ENCODE measurements at regions not wholly inside any gene's neighbourhood (a gene's known extent, or its start where the extent isn't known, plus 50 kb on each side); places are given as distances from the start of the nearest gene placed in this dataset.

GRCh38 chr14:37695866-37696265, 100.4 kb downstream of the TTC6 start:
- Histone ChIP-seq H3K4me1 (no peaks in the 10 kb centered on the region), H3K27ac (no peak overlapping the region), H3K27me3 (no peaks in the 10 kb centered on the region), H3K4me3 (no peak overlapping the region), H3K36me3 (no peaks in the 10 kb centered on the region), H3K9me3 (peaks cover 0 to 6% (median 2%) of the 10 kb centered on the region in 3 donors)
- intact Hi-C loops (cut with DNase I; ENCODE audit: low total_unique reads) = no loop called here
- TF ChIP-seq, protein P1, sequence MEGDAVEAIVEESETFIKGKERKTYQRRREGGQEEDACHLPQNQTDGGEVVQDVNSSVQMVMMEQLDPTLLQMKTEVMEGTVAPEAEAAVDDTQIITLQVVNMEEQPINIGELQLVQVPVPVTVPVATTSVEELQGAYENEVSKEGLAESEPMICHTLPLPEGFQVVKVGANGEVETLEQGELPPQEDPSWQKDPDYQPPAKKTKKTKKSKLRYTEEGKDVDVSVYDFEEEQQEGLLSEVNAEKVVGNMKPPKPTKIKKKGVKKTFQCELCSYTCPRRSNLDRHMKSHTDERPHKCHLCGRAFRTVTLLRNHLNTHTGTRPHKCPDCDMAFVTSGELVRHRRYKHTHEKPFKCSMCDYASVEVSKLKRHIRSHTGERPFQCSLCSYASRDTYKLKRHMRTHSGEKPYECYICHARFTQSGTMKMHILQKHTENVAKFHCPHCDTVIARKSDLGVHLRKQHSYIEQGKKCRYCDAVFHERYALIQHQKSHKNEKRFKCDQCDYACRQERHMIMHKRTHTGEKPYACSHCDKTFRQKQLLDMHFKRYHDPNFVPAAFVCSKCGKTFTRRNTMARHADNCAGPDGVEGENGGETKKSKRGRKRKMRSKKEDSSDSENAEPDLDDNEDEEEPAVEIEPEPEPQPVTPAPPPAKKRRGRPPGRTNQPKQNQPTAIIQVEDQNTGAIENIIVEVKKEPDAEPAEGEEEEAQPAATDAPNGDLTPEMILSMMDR (IDR thresholded peaks at IDR 0.05) = no peak
- DNase-seq = no peak

GRCh38 chr14:37697489-37698121, 102.2 kb downstream of the TTC6 start:
- Histone ChIP-seq H3K4me1 (no peaks in the 10 kb centered on the region), H3K27me3 (no peaks in the 10 kb centered on the region), H3K27ac (no peak overlapping the region), H3K36me3 (no peaks in the 10 kb centered on the region), H3K4me3 (no peak overlapping the region), H3K9me3 (peaks cover 0 to 6% (median 2%) of the 10 kb centered on the region in 3 donors)
- no peak for DNase-seq
- intact Hi-C loops (cut with DNase I; ENCODE audit: low total_unique reads) = no loop called here
- TF ChIP-seq, protein P1 (IDR thresholded peaks at IDR 0.05) = no peak

DNA sequence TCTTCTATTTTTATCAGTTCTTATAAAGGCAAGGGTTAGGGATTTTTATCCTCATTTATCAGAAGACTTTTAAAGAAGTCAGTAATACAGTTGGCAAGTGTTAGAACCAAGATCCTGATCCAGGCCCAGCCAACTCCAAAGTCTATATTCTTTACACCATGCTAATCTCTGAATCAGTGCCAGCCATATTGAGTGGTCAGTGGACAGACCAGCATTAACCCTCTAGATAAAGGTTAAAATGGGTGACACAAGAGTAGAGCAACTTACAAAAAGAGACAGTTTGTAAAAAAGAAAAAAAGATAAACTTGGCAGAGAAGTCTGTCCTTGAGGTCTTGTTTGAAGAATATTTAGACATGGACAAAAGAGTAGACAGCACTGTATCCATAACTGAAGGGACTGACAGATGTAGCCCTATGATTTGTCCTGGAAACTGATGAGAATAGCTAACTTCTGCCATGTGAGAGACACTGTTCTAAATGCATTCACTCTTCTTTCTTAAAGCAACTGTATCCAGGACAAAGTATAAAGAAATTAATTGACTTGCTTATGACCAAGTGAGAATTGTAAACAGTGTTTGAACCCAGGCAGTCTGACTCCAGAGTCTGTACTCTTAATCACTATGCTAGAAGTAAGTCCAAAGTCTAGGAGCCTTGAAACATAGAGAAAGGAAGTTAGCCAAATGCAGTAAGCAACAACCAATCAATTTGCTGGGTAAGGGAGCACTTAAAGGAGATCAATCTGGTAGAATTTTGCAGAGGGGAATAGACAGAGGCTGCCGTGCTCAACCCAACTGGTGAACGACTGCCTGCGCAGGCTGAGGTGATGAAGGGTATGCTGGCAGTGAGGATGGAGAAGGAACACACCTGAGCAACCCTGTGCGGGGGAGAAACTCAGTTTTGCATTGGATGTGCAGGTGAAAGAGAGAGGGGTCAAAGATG, 103.7 kb downstream of the TTC6 start:
- intact Hi-C loops (cut with DNase I; ENCODE audit: low total_unique reads) = no loop called here
- Histone ChIP-seq H3K36me3 (no peaks in the 10 kb centered on the region), H3K9me3 (no peaks in the 10 kb centered on the region), H3K27ac (no peak overlapping the region), H3K27me3 (no peaks in the 10 kb centered on the region), H3K4me1 (no peaks in the 10 kb centered on the region), H3K4me3 (no peak overlapping the region)
- no peak for DNase-seq
- TF ChIP-seq, protein P1 (IDR thresholded peaks at IDR 0.05) = no peak

DNA sequence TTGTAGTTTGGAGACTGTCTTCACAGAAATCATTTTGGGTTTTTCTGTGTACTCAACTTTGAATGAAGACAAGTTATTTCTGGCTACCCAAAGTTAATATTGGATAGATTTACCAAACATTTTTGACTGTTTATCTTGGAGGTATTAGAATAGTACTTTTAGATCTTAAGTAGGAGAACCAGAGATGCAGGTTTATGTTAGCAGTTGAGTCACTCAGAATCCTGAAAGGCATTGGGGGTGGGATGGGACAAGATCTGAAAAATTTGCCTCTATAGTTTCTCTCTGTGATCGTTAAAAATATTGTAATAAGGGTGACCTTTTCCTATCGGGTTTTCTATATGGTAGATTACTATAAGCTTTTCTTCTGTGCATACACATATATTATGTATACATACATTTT, 112.3 kb downstream of the TTC6 start:
- H3K36me3 ChIP-seq = no peaks in the 10 kb centered on the region
- no peak for DNase-seq
- H3K27me3 ChIP-seq = no peaks in the 10 kb centered on the region
- H3K27ac ChIP-seq = no peak overlapping the region
- intact Hi-C loops (cut with DNase I; ENCODE audit: low total_unique reads) = no loop called here
- no peak overlapping the region for H3K4me3 ChIP-seq
- TF ChIP-seq, protein P1 (IDR thresholded peaks at IDR 0.05) = no peak
- H3K4me1 ChIP-seq = no peaks in the 10 kb centered on the region
- no peaks in the 10 kb centered on the region for H3K9me3 ChIP-seq

- no peaks in the 10 kb centered on the region for H3K9me3 ChIP-seq
- DNase-seq = no peak
- TF ChIP-seq, protein P1 (IDR thresholded peaks at IDR 0.05) = no peak
- H3K27me3 ChIP-seq = no peaks in the 10 kb centered on the region
- no peak overlapping the region for H3K4me3 ChIP-seq
- no peak overlapping the region for H3K27ac ChIP-seq
- no peaks in the 10 kb centered on the region for H3K4me1 ChIP-seq
- no peaks in the 10 kb centered on the region for H3K36me3 ChIP-seq
- intact Hi-C loops (cut with DNase I; ENCODE audit: low total_unique reads) = no loop called here
Observed at GRCh38 chr14:37708481-37708880, 113.1 kb downstream of the TTC6 start.

All from tibial artery (tissue), 4 donors.